A549 (cell line): ENCODE measurements at regions not wholly inside any gene's neighbourhood (a gene's known extent, or its start where the extent isn't known, plus 50 kb on each side); places are given as distances from the start of the nearest gene placed in this dataset.

Experiments used
- ATAC-seq, 2 experiments: fragments of 200-7000 bp in 1 of 2; fragments of >200 bp in 1 of 2; cut with Nextera tagmentation in 1 of 2; cut with Tn5 transposase in 1 of 2; 3 replicates each; pipeline versions ENCODE4 v1.8.0 to v1.9.1; 2018 to 2020; ENCODE audit warnings: mild to moderate bottlenecking in 1 of 2, moderate library complexity in 1 of 2
- CTCF ChIA-PET: fragments of 300-600 bp; sonication (Branson Sonifier 250); formaldehyde crosslinking; extraction: SDS; loops from one replicate; lab custom pipeline; 2021; ENCODE audit warnings: antibody characterized with exemption, inconsistent platforms; lab: Yijun Ruan, JAX
- POLR2A ChIA-PET: fragments of 350-600 bp; formaldehyde crosslinking; extraction: SDS; loops from one replicate; lab custom pipeline; 2021; ENCODE audit warnings: antibody characterized with exemption, inconsistent platforms; lab: Yijun Ruan, JAX
- DNase-seq, 2 experiments: peaks; one replicate each; pipeline versions ENCODE4 v3.0.0 to v3.0.0-alpha.2; 2011 to 2016; ENCODE audit warnings: low read depth in 1 of 2, low spot score in 1 of 2
- FAIRE-seq: peaks from 2 replicates; lab custom pipeline; 2011; peaks lifted over from hg19 to GRCh38; lab: Jason Lieb, UNC
- H3K27ac ChIP-seq, 2 experiments: fragments of >200 bp; sonication (Bioruptor Twin); formaldehyde crosslinking; 3 replicates each; pipeline ENCODE4 v1.5.1; 2016 to 2017
- H3K4me1 ChIP-seq: fragments of >200 bp; sonication (Bioruptor Twin); formaldehyde crosslinking; 3 replicates; pipeline ENCODE4 v1.6.1; 2016
- H3K4me2 ChIP-seq: fragments of >200 bp; sonication (Bioruptor Twin); formaldehyde crosslinking; 3 replicates; pipeline ENCODE4 v1.6.1; 2016
- H3K4me3 ChIP-seq: fragments of >200 bp; sonication (Bioruptor Twin); formaldehyde crosslinking; 3 replicates; pipeline ENCODE4 v1.5.1; 2016
- H3K9me3 ChIP-seq: fragments of >200 bp; sonication (Bioruptor Twin); formaldehyde crosslinking; 3 replicates; pipeline ENCODE4 v1.6.1; 2016
- BHLHE40 ChIP-seq: IDR thresholded peaks from 2 replicates; pipeline ENCODE4 v1.6.1; 2012; ENCODE audit warnings: low read depth, low read length, inconsistent platforms
- CBX8 ChIP-seq: fragments of 200-600 bp; sonication (generic); IDR thresholded peaks from 2 replicates; pipeline ENCODE4 v1.6.1; 2016
- EHF ChIP-seq: fragments of 250-450 bp; sonication (Bioruptor Pico); IDR thresholded peaks from 2 replicates; pipeline ENCODE4 v1.5.0; 2020; ENCODE audit warnings: mild to moderate bottlenecking
- EP300 ChIP-seq, 2 experiments: fragments of >200 bp; sonication (Bioruptor Twin); formaldehyde crosslinking; IDR thresholded peaks; 2 replicates in 1 of 2; 3 replicates in 1 of 2; pipeline ENCODE4 v1.6.1; 2016 to 2017
- GATA3 ChIP-seq: IDR thresholded peaks from 2 replicates; pipeline ENCODE4 v1.6.1; 2012; ENCODE audit warnings: borderline replicate concordance
- HES2 ChIP-seq: fragments of >200 bp; sonication (Bioruptor Twin); formaldehyde crosslinking; IDR thresholded peaks from 2 replicates; pipeline ENCODE4 v1.6.1; 2016
- HMGXB4 ChIP-seq: fragments of 250-450 bp; sonication (Bioruptor Pico); IDR thresholded peaks from 2 replicates; pipeline ENCODE4 v1.5.0; 2021; ENCODE audit warnings: mild to moderate bottlenecking, moderate library complexity, borderline replicate concordance
- HOXB13 ChIP-seq: fragments of 250-450 bp; sonication (Bioruptor Pico); IDR thresholded peaks from 2 replicates; pipeline ENCODE4 v1.5.0; 2020; ENCODE audit warnings: low read depth, mild to moderate bottlenecking, moderate library complexity
- MAFK ChIP-seq: fragments of 450-650 bp; IDR thresholded peaks from 2 replicates; pipeline ENCODE4 v1.6.1; 2014; ENCODE audit not compliant: partially characterized antibody
- MAZ ChIP-seq: fragments of 150-350 bp; IDR thresholded peaks from 2 replicates; pipeline ENCODE4 v1.6.1; 2014; ENCODE audit warnings: antibody characterized with exemption, low read depth, low read length, borderline replicate concordance
- POLR2AphosphoS2 ChIP-seq: conservative IDR thresholded peaks from 2 replicates; pipeline ENCODE4 v1.6.1; 2012; ENCODE audit warnings: low read length, improper control_type of control experiment, inconsistent platforms
- RAD21 ChIP-seq, 2 experiments: fragments of >200 bp in 1 of 2; sonication (Bioruptor Twin) in 1 of 2; formaldehyde crosslinking in 1 of 2; IDR thresholded peaks in 1 of 2; conservative IDR thresholded peaks in 1 of 2; 2 replicates in 1 of 2; 3 replicates in 1 of 2; pipeline ENCODE4 v1.6.1; 2012 to 2018; ENCODE audit warnings: inconsistent platforms in 1 of 2
- TFCP2L1 ChIP-seq: fragments of 250-450 bp; sonication (Bioruptor Pico); IDR thresholded peaks from 2 replicates; pipeline ENCODE4 v1.5.0; 2021; ENCODE audit warnings: mild to moderate bottlenecking
- TP53 ChIP-seq: fragments of 250-450 bp; sonication (Bioruptor Pico); IDR thresholded peaks from 2 replicates; pipeline ENCODE4 v1.5.0; 2021; ENCODE audit warnings: mild to moderate bottlenecking, moderate library complexity
- ZNF302 ChIP-seq: fragments of 250-450 bp; sonication (Bioruptor Pico); IDR thresholded peaks from 2 replicates; pipeline ENCODE4 v1.9.0; 2021; ENCODE audit warnings: inconsistent platforms, mild to moderate bottlenecking, moderate library complexity
- WGBS: methylation state at CpG from one replicate; pipeline ENCODE4 v1.1.6; 2017; ENCODE audit errors: missing lambda C conversion rate; 5-methylcytosine and 5-hydroxymethylcytosine counted together
- TF ChIP-seq, protein P1 (sequence below): fragments of >200 bp; sonication (Bioruptor Twin); formaldehyde crosslinking; IDR thresholded peaks from 3 replicates; pipeline ENCODE4 v1.6.1; 2016
- TF ChIP-seq, protein P2 (sequence below): fragments of 250-450 bp; sonication (Bioruptor Pico); IDR thresholded peaks from 2 replicates; pipeline ENCODE4 v1.5.0; 2020; ENCODE audit warnings: low read depth, mild to moderate bottlenecking, moderate library complexity

DNA sequence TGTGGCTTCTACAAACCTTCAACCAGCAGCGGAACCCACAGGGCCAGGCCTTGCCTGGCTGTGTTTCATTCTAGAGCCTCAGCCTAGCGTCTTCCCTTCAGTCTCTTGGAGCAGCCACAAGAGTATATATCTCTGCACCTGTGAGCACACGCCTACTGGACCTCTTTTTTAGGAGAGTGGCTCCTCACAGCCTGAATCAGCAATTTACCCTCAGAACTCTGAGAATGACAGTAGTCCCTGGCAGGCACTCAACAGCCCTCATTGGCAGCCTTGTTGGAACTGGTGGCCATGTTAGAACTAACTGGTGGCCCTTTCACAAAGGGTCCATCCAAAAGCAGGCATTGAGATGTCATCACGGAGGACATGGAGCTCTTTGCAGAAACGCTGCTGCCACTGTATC, 138.9 kb downstream of the BCOR start:
- ATAC-seq (no peak), FAIRE-seq (no peak), DNase-seq (no peak)
- ChIA-PET CTCF (no interaction called here), POLR2A (interaction anchor here (0.6 kb wide), 1 partner anchor 194 kb away, joined by 6 read pairs; no protein-coding TSS in a partner anchor)
- WGBS = 83% methylated on average over 5 of the region's 5 CpGs
- TF ChIP-seq, protein P1, sequence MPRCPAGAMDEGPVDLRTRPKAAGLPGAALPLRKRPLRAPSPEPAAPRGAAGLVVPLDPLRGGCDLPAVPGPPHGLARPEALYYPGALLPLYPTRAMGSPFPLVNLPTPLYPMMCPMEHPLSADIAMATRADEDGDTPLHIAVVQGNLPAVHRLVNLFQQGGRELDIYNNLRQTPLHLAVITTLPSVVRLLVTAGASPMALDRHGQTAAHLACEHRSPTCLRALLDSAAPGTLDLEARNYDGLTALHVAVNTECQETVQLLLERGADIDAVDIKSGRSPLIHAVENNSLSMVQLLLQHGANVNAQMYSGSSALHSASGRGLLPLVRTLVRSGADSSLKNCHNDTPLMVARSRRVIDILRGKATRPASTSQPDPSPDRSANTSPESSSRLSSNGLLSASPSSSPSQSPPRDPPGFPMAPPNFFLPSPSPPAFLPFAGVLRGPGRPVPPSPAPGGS = no peak
- TF ChIP-seq ZNF302 (CRISPR knock-in tag) = no peak
- no peak for TF ChIP-seq HES2
- TF ChIP-seq RAD21 (conservative IDR thresholded peaks at IDR 0.05 in 1 of 2, IDR thresholded peaks at IDR 0.05 in 1 of 2) = no peak
- no peak for TF ChIP-seq HOXB13
- TF ChIP-seq GATA3 = no peak
- no peak for TF ChIP-seq EP300 (IDR thresholded peaks at IDR 0.05)
- TF ChIP-seq POLR2AphosphoS2 = no peak
- Histone ChIP-seq H3K9me3 (no peaks in the 10 kb centered on the region), H3K4me3 (no peak overlapping the region), H3K27ac (no peak overlapping the region), H3K4me2 (no peak overlapping the region), H3K4me1 (peaks cover 15% of the 10 kb centered on the region)

DNA sequence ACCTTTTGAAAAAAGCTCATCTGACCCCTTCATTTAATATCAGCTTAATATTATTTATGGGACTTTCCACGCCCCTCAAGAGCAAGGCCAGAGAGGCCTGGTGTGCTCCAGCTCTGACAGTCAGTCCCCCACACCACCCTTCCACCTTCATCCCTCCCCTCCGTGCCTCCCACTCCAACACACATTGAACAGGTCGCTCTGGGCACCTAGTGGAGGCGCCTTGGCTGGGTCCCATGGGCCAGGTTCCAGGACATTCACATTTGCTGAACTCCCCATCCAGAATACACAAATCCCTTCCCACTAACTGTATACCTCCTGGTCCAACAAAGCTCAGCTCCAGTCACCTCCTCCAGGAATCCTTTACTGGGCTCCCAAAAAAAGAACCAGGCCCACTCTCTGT, 137.5 kb downstream of the BCOR start:
- peaks cover 3% of the 10 kb centered on the region for H3K4me1 ChIP-seq
- H3K4me3 ChIP-seq = no peak overlapping the region
- WGBS = 88% methylated on average over 4 of the region's 4 CpGs
- H3K4me2 ChIP-seq = no peak overlapping the region
- no peaks in the 10 kb centered on the region; the same call in 2 of the 3 replicates for H3K9me3 ChIP-seq
- DNase-seq = no peak
- TF ChIP-seq HMGXB4 (CRISPR knock-in tag) = no peak
- CTCF ChIA-PET = interaction anchor here (1.0 kb wide), 1 partner anchor 307 kb away, joined by 3 read pairs; no protein-coding TSS in a partner anchor
- no peak for ATAC-seq
- FAIRE-seq = no peak
- POLR2A ChIA-PET = no interaction called here
- H3K27ac ChIP-seq = no peak overlapping the region

DNA sequence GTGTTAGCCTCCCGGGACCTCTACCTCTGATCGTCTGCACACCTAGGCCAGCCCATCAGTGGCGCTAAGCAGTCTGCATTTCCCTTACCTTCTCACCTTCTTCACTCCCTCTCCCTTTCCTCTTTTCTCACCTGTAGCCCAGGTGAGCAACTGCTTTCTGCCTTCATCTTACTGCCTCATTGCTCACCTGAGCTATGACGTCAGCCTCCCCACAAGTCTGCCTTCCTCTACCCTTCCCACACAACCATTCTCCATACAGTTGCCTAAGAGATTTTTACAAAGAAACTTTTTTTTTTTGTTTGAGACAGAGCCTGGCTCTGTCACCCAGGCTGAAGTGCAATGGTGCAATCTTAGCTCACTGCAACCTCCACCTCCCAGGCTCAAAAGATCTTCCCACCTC, 136.3 kb downstream of the BCOR start:
- ChIA-PET POLR2A (no interaction called here), CTCF (interaction anchor here (1.5 kb wide), 1 partner anchor 80 kb away, joined by 4 read pairs; no protein-coding TSS in a partner anchor)
- Histone ChIP-seq H3K4me3 (no peak overlapping the region), H3K4me1 (no peaks in the 10 kb centered on the region), H3K9me3 (no peaks in the 10 kb centered on the region; the same call in 2 of the 3 replicates), H3K4me2 (no peak overlapping the region)
- FAIRE-seq = no peak
- DNase-seq = no peak
- TF ChIP-seq MAZ = no peak
- no peak for TF ChIP-seq CBX8
- no peak for TF ChIP-seq HOXB13
- TF ChIP-seq, protein P1 = no peak
- TF ChIP-seq TP53 (CRISPR knock-in tag) = no peak
- TF ChIP-seq, protein P2, sequence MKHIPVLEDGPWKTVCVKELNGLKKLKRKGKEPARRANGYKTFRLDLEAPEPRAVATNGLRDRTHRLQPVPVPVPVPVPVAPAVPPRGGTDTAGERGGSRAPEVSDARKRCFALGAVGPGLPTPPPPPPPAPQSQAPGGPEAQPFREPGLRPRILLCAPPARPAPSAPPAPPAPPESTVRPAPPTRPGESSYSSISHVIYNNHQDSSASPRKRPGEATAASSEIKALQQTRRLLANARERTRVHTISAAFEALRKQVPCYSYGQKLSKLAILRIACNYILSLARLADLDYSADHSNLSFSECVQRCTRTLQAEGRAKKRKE = no peak
- no peak for TF ChIP-seq EP300 (IDR thresholded peaks at IDR 0.05)
- no peak for TF ChIP-seq EHF
- TF ChIP-seq MAFK = no peak
- no peak for TF ChIP-seq RAD21 (conservative IDR thresholded peaks at IDR 0.05 in 1 of 2, IDR thresholded peaks at IDR 0.05 in 1 of 2)
- no peak for TF ChIP-seq BHLHE40
- TF ChIP-seq HES2 = no peak
- TF ChIP-seq TFCP2L1 (CRISPR knock-in tag) = no peak
- TF ChIP-seq, all 56 proteins: peak for 0
- no peak overlapping the region for H3K27ac ChIP-seq
- 94% methylated on average over 4 of the region's 4 CpGs for WGBS
- ATAC-seq = no peak
